ENCODE measurements at regions not wholly inside any gene's neighbourhood (a gene's known extent, or its start where the extent isn't known, plus 50 kb on each side); places are given as distances from the start of the nearest gene placed in this dataset.
"Not testable (repeated sequence)": the region's sequence is repeated elsewhere in the genome, so short reads cannot be mapped to it uniquely, and the experiment has no call there.

- not testable (repeated sequence) for H3K27ac ChIP-seq (ENCODE audit: low read depth, low read length, severe bottlenecking); H3K4me3 ChIP-seq (ENCODE audit: extremely low read depth, insufficient read depth, low read length, poor library complexity, severe bottlenecking); H3K4me1 ChIP-seq (ENCODE audit: control insufficient read depth, insufficient read depth, low read length, poor library complexity, severe bottlenecking); H3K36me3 ChIP-seq (ENCODE audit: control insufficient read depth, insufficient read depth, low read length); H3K9me3 ChIP-seq (ENCODE audit: control insufficient read depth, low read length)
- WGBS, 2 experiments (ENCODE audit: insufficient coverage in 2 of 2), result 87 to 90% methylated on average over 2 to 3 of the region's 5 CpGs
Measured at GRCh38 chr1:5602718-5603117, 389.5 kb downstream of the NPHP4 start.

- H3K4me1 ChIP-seq (ENCODE audit: control insufficient read depth, insufficient read depth, low read length, poor library complexity, severe bottlenecking), result peaks cover 3% of the 10 kb centered on the region
- H3K4me3 ChIP-seq (ENCODE audit: extremely low read depth, insufficient read depth, low read length, poor library complexity, severe bottlenecking), result no peak overlapping the region
- H3K27ac ChIP-seq (ENCODE audit: low read depth, low read length, severe bottlenecking), result no peak overlapping the region
- H3K9me3 ChIP-seq (ENCODE audit: control insufficient read depth, low read length), result no peaks in the 10 kb centered on the region
- WGBS, 2 experiments (ENCODE audit: insufficient coverage in 2 of 2), result 86 to 95% methylated on average over 10 to 19 of the region's 21 CpGs
- H3K36me3 ChIP-seq (ENCODE audit: control insufficient read depth, insufficient read depth, low read length), result no peaks in the 10 kb centered on the region
Measured at GRCh38 chr1:5601516-5601915, 390.7 kb downstream of the NPHP4 start.

- WGBS, 2 experiments (ENCODE audit: insufficient coverage in 2 of 2), result 58 to 73% methylated on average over 6 of the region's 6 CpGs
- no peaks in the 10 kb centered on the region for H3K9me3 ChIP-seq (ENCODE audit: control insufficient read depth, low read length)
- H3K4me3 ChIP-seq (ENCODE audit: extremely low read depth, insufficient read depth, low read length, poor library complexity, severe bottlenecking), result no peak overlapping the region
- H3K27ac ChIP-seq (ENCODE audit: low read depth, low read length, severe bottlenecking), result no peak overlapping the region
- peaks cover 3% of the 10 kb centered on the region for H3K4me1 ChIP-seq (ENCODE audit: control insufficient read depth, insufficient read depth, low read length, poor library complexity, severe bottlenecking)
- no peaks in the 10 kb centered on the region for H3K36me3 ChIP-seq (ENCODE audit: control insufficient read depth, insufficient read depth, low read length)
Measured at GRCh38 chr1:5599541-5599940, 392.7 kb downstream of the NPHP4 start.

GRCh38 chr1:5598824-5599395, 393.3 kb downstream of the NPHP4 start:
- no peaks in the 10 kb centered on the region for H3K36me3 ChIP-seq (ENCODE audit: control insufficient read depth, insufficient read depth, low read length)
- 86 to 97% methylated on average over 9 of the region's 10 CpGs for WGBS, 2 experiments (ENCODE audit: insufficient coverage in 2 of 2)
- no peak overlapping the region for H3K4me3 ChIP-seq (ENCODE audit: extremely low read depth, insufficient read depth, low read length, poor library complexity, severe bottlenecking)
- H3K27ac ChIP-seq (ENCODE audit: low read depth, low read length, severe bottlenecking), result no peak overlapping the region
- H3K9me3 ChIP-seq (ENCODE audit: control insufficient read depth, low read length), result no peaks in the 10 kb centered on the region
- H3K4me1 ChIP-seq (ENCODE audit: control insufficient read depth, insufficient read depth, low read length, poor library complexity, severe bottlenecking), result peaks cover 3% of the 10 kb centered on the region

- 88% methylated on average over 6 to 10 of the region's 10 CpGs for WGBS, 2 experiments (ENCODE audit: insufficient coverage in 2 of 2)
- Histone ChIP-seq H3K36me3 (ENCODE audit: control insufficient read depth, insufficient read depth, low read length) (no peaks in the 10 kb centered on the region), H3K27ac (ENCODE audit: low read depth, low read length, severe bottlenecking) (peak overlapping the region; percentile 23), H3K4me1 (ENCODE audit: control insufficient read depth, insufficient read depth, low read length, poor library complexity, severe bottlenecking) (peaks cover 3% of the 10 kb centered on the region), H3K9me3 (ENCODE audit: control insufficient read depth, low read length) (no peaks in the 10 kb centered on the region), H3K4me3 (ENCODE audit: extremely low read depth, insufficient read depth, low read length, poor library complexity, severe bottlenecking) (no peak overlapping the region)
Measured at GRCh38 chr1:5597991-5598823, 394.0 kb downstream of the NPHP4 start.

GRCh38 chr1:5597171-5597850, 394.9 kb downstream of the NPHP4 start:
- 91 to 92% methylated on average over 6 to 7 of the region's 13 CpGs for WGBS, 2 experiments (ENCODE audit: insufficient coverage in 2 of 2)

DNA sequence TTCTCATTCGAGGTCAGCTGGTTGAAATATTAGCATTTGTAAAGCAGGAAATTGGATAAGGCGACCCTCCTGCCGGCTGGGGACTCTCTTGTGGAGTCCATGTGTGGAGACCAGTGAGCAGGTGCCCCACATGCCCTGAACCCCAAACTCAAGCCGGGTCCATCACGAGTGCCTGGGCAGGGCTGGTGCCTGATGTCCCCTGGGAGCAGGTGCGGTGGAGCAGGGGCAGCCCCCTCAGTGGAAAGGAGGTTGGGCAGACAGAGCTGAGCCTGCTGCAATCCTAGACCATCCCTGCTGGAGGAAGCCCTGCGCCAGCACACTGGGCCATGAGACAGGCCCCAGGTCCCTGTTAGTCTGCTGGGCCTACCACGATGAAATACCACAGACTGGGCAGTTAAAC, 395.6 kb downstream of the NPHP4 start:
- WGBS, 2 experiments (ENCODE audit: insufficient coverage in 2 of 2), result 73 to 78% methylated on average over 6 to 7 of the region's 8 CpGs
- Histone ChIP-seq H3K9me3 (ENCODE audit: control insufficient read depth, low read length) (no peaks in the 10 kb centered on the region), H3K36me3 (ENCODE audit: control insufficient read depth, insufficient read depth, low read length) (no peaks in the 10 kb centered on the region), H3K4me3 (ENCODE audit: extremely low read depth, insufficient read depth, low read length, poor library complexity, severe bottlenecking) (no peak overlapping the region), H3K4me1 (ENCODE audit: control insufficient read depth, insufficient read depth, low read length, poor library complexity, severe bottlenecking) (peaks cover 3% of the 10 kb centered on the region), H3K27ac (ENCODE audit: low read depth, low read length, severe bottlenecking) (peak overlapping the region; percentile 16)

More at GRCh38 chr1:5597171-5597850, 394.9 kb downstream of the NPHP4 start:
- Histone ChIP-seq H3K36me3 (ENCODE audit: control insufficient read depth, insufficient read depth, low read length) (no peaks in the 10 kb centered on the region), H3K27ac (ENCODE audit: low read depth, low read length, severe bottlenecking) (peak overlapping the region; percentile 23), H3K4me1 (ENCODE audit: control insufficient read depth, insufficient read depth, low read length, poor library complexity, severe bottlenecking) (peaks cover 3% of the 10 kb centered on the region), H3K4me3 (ENCODE audit: extremely low read depth, insufficient read depth, low read length, poor library complexity, severe bottlenecking) (no peak overlapping the region), H3K9me3 (ENCODE audit: control insufficient read depth, low read length) (no peaks in the 10 kb centered on the region)

GRCh38 chr1:5595531-5596170, 396.6 kb downstream of the NPHP4 start:
- Histone ChIP-seq H3K27ac (ENCODE audit: low read depth, low read length, severe bottlenecking) (no peak overlapping the region), H3K36me3 (ENCODE audit: control insufficient read depth, insufficient read depth, low read length) (no peaks in the 10 kb centered on the region), H3K4me1 (ENCODE audit: control insufficient read depth, insufficient read depth, low read length, poor library complexity, severe bottlenecking) (peaks cover 3% of the 10 kb centered on the region), H3K4me3 (ENCODE audit: extremely low read depth, insufficient read depth, low read length, poor library complexity, severe bottlenecking) (no peak overlapping the region), H3K9me3 (ENCODE audit: control insufficient read depth, low read length) (peaks cover 7% of the 10 kb centered on the region)
- WGBS, 2 experiments (ENCODE audit: insufficient coverage in 2 of 2), result 88 to 93% methylated on average over 9 to 14 of the region's 17 CpGs

GRCh38 chr1:5594056-5594956, 397.9 kb downstream of the NPHP4 start:
- 85 to 91% methylated on average over 13 to 14 of the region's 18 CpGs for WGBS, 2 experiments (ENCODE audit: insufficient coverage in 2 of 2)
- Histone ChIP-seq H3K9me3 (ENCODE audit: control insufficient read depth, low read length) (peaks cover 10% of the 10 kb centered on the region), H3K27ac (ENCODE audit: low read depth, low read length, severe bottlenecking) (no peak overlapping the region), H3K4me1 (ENCODE audit: control insufficient read depth, insufficient read depth, low read length, poor library complexity, severe bottlenecking) (peaks cover 3% of the 10 kb centered on the region), H3K36me3 (ENCODE audit: control insufficient read depth, insufficient read depth, low read length) (no peaks in the 10 kb centered on the region), H3K4me3 (ENCODE audit: extremely low read depth, insufficient read depth, low read length, poor library complexity, severe bottlenecking) (no peak overlapping the region)

DNA sequence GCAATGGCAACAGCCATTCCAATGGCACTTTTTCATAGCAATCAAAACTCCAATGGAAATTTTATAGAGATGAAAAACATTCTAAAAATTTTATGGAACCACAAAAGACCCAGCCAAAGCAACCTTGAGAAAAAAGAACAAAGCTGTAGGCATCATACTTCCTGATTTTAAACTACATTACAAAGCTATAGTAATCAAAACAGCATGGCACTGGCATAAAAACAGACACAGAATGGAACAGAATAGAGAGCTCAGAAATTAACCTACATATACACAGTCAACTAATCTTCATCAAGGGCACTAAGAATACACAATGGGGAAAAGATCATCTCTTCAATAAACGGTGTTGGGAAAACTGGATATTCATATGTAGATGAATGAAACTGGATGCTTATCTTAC, 401.5 kb downstream of the NPHP4 start:
- no peaks in the 10 kb centered on the region for H3K36me3 ChIP-seq (ENCODE audit: control insufficient read depth, insufficient read depth, low read length)
- no peak overlapping the region for H3K4me3 ChIP-seq (ENCODE audit: extremely low read depth, insufficient read depth, low read length, poor library complexity, severe bottlenecking)
- no peaks in the 10 kb centered on the region for H3K4me1 ChIP-seq (ENCODE audit: control insufficient read depth, insufficient read depth, low read length, poor library complexity, severe bottlenecking)
- peaks cover 10% of the 10 kb centered on the region for H3K9me3 ChIP-seq (ENCODE audit: control insufficient read depth, low read length)
- no CpG with 5 or more reads among the region's 1 CpG for WGBS, 2 experiments (ENCODE audit: insufficient coverage in 2 of 2)
- H3K27ac ChIP-seq (ENCODE audit: low read depth, low read length, severe bottlenecking), result no peak overlapping the region

All from mesodermal cell (in vitro differentiated cells).